NCI-H1417 (cell line): ENCODE measurements at regions not wholly inside any gene's neighbourhood (a gene's known extent, or its start where the extent isn't known, plus 50 kb on each side); places are given as distances from the start of the nearest gene placed in this dataset.
"Not testable (repeated sequence)": the region's sequence is repeated elsewhere in the genome, so short reads cannot be mapped to it uniquely, and the experiment has no call there.

Source experiments
- DNase-seq, 3 experiments: peaks; one replicate each; lab custom pipeline; 2025; lab: John Stamatoyannopoulos, UW

DNA sequence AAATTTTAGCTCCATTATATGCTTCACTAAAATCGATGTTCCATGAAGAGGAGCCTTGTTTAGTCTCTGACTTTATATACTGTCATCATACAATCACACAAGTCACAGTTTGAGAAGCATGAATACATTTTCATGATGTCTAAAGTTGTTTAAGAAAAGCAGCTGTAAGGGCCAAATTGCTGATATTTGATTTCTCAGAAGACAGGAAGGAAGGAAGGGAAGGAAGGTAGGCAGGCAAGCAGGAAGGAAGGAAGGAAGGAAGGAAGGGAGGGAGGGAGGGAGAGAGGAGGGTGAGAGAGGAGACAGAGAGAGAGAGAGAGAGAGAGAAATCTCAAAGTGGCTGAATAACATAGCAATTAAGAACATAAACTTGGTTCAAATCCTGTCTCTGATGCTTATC, 153.7 kb downstream of the RTL9 start:
- DNase-seq: no peak

DNA sequence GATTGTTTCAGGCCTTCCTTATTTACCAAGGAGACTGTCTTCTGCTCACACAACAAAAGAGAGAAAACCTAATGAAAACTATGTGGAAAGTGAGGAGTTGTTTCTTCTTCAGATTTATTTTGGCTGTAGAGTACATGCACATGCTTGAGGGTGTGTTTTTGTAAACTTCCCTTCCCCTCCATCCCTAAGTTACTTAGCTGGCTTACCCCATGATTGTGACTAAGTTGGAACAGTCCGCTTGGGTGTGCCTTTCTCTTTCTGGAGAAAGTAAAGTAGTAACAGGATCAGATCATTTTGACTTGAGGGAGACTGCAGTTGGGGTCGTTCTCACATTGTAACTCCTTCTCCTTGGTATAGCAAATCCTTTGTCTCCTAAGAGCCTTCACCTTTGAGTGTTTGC, 155.9 kb downstream of the RTL9 start:
- no peak for DNase-seq

DNA sequence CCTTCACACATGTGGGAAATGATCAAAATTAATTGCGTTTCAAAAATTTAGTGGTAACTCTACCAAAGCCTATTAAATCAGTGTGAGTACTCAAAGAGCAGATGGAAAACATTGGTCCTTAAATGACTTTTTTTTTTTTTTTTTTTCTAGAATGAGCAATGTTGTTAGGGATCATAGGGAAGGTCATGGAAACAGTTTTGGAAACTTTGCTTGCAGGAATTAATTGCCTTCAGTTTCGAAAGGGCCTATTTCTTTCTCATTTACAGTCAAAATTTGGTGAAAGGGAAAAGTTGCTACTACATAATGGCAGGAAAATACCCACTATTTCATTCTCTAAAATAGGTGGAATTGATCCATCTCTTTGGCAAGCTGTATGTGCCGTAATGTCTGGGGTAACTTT, 160.9 kb downstream of the RTL9 start:
- no peak for DNase-seq

DNA sequence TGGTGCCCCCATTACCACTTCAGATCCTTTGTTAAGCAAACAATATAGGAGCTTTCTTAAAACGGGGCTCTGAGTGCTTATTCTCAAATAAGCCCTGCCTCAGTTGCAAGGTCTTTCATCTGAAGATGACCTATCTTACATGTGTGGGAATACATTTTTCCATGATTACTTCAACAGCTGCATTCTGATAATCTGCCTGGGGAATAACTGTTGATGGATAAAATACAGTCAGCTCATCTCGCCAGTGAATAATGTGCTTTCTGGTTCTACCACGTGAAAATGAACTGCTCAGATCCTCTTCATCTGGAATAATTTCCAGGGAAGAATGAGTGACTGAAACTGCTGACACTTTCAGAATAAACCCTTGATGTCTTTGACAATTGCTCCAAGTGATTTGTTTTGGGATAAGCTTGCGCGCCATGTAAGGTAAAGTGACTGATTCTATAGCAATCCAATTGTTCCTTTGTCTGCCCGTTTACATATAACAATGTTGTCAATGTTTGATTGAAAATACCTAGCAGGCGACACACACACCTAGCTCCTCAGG, 161.3 kb downstream of the RTL9 start:
- DNase-seq: no peak

DNA sequence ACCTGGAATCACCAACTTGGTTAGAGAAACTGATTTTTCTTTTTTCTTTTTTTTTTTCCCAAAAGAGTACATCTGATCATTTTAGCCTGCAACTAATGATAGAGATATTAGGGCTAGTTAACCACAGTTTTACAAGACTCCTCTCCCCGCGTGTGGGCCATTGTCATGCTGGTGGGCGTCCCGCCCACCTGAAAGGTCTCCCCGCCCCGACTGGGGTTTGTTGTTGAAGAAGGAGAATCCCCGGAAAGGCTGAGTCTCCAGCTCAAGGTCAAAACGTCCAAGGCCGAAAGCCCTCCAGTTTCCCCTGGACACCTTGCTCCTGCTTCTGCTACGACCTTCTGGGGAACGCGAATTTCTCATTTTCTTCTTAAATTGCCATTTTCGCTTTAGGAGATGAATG, 162.0 kb downstream of the RTL9 start:
- DNase-seq: not testable (repeated sequence)

DNA sequence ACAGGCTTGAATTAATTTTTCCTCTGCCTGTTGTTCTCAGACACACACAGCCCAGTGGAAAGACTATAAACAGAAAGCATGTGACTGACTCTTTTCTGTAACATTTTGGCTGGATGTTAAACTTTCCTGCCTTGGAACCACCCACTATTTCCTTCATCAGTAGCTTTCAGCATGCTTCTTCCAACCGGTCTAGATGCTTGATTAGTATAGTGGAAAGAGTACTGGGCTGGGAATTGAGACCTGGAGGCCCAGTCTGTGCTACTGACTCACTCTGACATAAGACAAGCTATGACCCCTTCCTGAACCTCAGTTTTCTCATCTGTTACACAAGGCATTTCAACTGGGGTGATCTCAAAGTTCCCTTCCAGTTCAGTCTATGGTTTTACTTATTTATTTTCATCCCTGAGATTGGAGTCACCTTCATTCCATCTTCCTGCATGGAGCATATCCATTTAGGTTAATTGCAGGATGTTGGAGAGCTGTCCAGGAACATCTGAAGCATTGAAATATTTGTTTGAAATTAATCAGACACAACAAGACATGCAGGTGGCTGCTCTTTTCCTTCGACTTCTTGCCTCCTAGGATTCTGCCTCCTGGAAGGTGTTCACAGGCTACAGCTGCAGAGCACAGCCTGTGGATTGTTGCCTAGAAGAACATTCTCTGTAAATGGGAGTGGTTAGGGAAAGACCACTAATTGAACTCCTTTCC, 173.4 kb downstream of the RTL9 start:
- DNase-seq: no peak

DNA sequence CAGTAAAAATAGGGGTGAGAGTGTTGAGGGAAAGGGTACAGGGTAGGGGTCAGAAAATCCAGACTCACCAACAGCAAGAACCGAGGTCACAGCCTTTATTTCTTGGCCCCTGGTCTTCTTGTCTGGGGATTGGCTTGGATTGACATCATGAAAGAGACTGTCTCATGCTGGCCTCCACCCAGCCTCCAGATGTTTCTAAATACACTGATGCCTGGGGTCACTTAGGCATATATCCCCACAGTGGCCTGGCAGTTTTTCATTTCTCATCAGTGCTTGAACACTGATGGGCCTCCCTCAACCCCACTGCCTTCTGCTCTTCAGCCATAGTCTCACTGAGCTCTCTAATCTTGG, 173.9 kb downstream of the RTL9 start:
- no peak for DNase-seq

DNA sequence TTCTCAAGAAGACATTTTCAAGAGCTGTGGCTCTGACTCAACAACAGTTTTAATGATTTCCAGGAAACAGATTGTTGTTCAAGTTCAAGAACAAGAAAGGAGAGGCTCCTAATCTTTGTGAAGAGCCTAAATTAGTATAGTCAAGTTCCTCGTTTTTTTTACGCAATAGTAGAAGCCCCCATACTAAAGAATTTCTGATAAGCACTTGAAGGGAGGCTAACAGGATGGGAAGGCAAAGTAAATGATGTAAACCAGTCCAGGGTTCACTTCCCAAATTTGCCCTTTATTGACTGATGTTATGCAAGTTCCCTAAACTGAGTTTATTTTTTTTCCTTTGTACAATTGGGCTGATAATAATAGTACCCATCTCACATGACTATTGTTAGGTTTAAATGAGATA, 178.2 kb downstream of the RTL9 start:
- DNase-seq: no peak

DNA sequence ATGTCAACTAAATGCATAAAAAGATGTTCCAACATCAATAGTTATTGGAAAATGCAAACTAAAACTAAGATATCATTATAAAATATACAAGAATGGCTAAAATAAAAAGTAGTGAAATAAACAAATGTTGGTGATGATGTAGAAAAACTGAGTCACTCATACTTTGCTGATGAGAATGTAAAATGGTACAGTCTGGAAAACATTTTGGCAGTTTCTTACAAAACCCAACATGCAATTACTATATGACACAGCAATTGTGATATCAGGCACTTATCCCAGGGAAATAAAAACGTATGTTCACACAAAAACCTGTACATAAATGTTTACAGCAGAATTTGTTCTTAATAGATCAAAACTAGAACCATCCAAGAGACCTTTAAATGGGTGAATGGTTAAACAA, 182.6 kb downstream of the RTL9 start:
- no peak for DNase-seq

DNA sequence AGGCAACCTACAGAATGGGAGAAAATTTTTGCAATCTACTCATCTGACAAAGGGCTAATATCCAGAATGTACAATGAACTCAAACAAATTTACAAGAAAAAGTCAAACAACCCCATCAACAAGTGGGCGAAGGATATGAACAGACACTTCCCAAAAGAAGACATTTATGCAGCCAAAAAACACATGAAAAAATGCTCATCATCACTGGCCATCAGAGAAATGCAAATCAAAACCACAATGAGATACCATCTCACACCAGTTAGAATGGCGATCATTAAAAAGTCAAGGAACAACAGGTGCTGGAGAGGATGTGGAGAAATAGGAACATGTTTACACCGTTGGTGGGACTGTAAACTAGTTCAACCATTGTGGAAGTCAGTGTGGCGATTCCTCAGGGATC, 192.2 kb downstream of the RTL9 start:
- not testable (repeated sequence) for DNase-seq

DNA sequence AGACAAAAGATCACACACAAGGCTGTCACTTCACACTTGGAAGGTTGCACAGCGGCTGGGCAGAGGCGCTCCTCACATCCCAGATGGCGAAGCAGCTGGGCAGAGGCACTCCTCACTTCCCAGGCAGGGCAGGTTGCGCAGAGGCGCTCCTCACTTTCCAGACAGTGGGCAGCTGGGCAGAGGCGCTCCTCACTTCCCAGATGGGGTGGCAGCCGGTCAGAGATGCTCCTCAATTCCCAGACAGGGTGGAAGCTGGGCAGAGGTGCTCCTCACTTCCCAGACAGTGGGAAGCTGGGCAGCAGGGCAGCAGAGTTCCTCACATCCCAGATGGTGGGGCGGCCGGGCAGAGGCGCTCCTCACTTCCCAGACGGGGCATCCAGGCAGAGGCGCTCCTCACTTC, 199.2 kb downstream of the RTL9 start:
- no peak for DNase-seq

DNA sequence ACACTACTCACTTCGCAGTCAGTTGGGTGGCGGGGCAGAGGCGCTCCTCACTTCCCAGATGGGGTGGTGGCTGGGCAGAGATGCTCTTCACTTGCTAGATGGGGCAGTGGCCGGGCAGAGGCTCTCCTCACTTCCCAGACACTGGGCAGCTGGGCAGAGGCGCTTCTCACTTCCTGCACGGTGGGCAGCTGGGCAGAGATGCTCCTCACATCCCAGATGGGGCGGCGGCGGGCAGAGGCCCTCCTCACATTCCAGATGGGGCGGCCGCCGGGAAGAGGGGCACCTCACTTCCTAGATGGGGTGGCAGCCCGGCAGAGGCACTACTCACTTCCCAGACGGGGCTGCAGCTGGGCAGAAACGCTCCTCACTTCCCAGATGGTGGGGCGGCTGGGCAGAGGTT, 199.8 kb downstream of the RTL9 start:
- no peak for DNase-seq

DNA sequence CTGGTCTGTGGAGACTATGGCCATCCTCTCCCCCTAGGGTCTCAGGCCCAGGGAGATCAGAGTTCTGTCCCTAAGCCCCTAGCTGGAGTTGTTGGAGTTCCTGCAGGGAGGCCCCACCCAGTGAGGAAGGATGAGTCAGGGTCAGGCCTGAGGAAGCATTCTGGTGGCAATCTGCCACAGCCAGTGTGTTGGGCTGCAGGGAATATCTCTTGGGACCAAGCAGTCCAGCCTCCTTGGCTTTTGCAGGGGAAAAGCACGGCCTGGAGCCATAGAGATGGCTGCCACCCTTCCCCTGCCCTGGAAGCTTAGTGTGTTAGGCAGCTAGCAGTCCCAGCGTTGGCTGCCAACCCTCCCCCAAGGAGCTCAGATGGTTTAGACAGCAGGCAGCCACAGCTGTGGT, 202.4 kb downstream of the RTL9 start:
- DNase-seq: no peak

DNA sequence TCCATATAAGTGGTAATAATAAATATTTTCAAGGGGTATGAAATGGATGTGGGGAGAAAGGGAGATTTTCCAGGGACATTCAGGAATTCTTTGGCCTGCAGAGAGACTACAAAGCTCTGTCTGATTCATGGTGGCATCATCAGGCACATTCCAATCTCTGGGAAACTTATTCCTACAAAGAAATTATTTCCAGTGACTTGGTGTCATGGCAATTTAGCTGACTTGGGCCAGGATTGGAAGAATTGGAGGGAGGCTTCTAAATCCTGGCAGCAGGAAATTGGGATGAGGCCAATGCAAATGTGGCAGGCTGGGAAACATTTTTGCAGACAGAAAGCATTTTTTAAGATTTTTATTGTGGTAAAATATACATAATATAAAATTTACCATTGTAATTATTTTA, 204.6 kb downstream of the RTL9 start:
- no peak for DNase-seq

DNA sequence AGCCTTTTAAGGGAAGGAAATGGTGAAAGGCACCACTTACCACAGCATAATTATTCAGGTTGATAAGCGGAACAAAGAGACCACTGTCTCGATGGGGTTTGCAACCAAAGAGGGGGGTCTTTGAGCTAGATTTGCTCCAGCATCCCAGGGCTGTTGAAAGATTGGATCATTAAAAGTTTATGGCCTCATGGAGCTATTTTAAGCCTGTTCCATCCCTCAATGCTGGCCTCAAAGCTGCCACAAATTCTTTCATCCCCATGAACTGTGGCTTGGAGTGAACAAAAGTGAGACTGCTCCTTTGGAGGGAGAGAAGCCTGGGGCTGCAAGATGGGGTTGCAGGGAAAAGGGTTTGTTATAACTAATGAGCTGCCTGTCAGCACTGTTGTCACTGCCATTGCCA, 209.8 kb downstream of the RTL9 start:
- no peak for DNase-seq

DNA sequence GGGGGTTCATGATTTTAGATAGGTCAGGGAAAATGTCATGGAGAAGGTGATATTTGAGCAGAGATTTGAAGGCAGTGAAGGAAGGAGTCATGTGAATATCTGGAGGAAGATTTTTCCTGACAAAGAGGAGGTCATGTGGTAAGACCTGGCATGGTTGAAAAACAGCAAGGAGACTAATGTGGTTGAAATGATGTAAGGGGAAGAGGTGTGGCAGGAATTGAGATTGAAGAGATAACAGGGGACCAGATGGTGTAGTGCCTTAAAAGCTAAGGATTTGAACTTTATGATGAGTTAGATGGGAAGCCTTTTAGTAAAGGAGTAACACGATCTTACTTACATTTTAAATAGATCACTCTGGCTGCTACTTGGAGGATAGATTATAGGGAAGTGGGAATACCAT, 210.9 kb downstream of the RTL9 start:
- DNase-seq: no peak

DNA sequence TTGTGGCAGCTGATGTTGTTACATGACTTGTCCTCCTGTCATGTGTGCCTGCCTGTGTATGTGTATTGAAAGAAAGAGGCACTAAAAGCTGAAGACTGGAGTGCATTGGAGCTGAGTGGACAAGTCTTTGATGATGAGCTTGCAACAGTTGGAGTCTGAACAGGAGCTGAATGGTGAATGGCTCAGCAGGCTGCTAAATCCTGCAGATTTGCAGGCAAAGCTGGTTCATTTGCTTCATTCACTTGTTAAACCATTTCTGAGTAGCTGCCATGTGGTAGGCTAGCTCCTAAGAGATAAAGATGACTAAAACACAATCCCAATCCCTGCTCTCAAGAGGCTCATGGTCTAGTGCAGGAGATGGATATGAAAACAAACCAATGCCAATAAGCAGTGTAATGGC, 217.3 kb downstream of the CHRDL1 start:
- no peak for DNase-seq

DNA sequence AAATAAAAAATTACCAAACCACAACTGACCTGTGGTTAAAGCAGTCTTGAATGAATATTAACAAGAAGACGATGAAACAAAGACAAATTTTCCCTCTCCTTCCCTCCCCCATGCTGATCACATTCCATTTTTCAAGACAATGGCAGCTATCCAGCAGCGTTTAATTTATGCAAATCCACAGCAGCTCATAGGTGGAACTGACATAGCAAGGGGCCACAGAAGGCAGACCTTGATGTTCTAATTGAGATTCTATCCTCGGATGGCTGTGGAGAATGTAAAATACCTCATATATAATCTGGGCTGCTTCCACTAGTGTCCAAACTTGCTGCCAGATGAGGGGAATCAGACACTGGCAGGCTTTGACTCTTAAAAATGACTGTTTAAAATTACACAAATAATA, 211.5 kb downstream of the CHRDL1 start:
- no peak for DNase-seq

DNA sequence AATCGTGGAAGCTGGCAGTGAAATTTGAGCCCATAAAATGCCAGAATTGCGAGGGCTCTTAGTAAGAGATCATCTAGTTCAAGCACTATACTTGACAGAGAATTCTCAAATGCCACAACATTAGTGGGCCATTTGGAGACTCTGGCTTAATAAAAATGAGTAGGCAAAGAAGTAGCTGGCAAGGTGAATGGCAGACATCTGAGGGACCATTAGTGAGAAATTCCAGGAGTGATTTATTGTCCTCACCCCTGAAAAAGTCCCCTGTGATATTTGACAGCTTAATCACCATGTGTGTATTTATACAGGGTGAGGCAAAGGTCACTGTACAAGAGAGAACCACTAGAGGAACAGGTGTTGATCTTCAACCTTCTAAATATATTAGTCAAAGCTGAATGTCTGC, 207.5 kb downstream of the CHRDL1 start:
- DNase-seq: peak; percentile 37 to 89 (median 81)

DNA sequence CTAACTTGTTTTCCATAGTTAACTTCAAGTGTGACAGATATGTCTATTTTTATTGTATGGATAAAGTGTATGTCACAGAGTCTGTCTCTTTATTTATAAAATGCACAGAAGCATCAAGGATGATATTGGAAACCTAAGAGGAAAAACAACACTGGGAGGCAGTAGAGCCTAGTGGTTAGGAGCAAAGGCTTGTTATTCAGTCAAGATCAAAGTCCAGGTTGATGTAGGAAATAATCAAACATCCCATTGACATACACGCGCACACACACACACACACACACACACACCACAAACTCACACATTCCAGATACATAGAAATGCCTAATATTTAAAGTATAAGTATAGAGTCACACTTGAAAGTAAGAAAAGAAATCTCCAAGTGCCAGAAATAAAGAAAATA, 206.8 kb downstream of the CHRDL1 start:
- peak in 1 of 3 experiments; percentile 37 for DNase-seq

DNA sequence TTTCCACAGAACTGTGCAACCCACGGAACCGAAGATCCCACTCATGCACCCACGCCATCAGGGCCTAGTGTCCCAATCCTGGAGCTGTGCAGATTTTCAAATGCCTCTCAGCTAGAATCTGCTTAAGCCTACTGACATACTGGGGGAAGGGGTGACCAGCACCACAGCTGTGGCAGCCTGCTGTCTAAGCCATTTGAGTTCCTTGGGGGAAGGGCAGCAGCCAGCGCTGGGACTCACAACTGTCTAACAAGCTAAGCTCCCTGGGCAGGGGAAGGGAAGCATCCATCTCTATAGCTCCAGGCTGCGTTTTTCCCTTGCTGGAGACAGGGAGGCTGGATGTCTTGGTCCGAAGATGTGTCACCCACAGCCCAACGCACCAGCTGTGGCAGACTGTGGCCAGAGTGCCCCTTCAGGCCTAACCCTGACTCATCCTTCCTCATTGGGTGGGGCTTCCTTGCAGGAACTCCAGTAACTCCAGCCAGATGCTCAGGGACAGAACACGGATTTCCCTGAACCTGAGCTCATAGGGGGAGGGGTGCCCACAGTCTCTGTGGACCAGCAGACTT, 194.8 kb downstream of the CHRDL1 start:
- no peak for DNase-seq

DNA sequence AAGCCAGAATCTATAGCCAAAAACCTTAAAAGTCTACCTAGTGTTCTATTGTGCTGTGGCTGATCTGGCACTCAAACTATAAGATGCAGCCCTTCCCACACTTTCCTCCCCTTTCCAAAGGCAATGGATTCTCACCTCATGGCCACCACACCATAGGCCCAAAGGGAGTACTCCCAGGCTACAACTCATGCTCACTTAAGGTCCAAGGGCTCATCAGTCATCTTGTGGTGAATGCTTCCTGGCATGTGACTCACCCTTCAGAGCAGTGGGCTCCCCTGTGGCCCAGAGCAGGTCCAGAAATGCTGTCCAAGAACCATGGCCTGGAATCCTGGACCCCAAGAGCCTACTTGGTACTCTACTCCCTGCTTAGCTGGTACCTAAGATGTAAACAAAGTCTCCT, 181.0 kb downstream of the CHRDL1 start:
- DNase-seq: no peak
